NOMO-1 treated with dmso at 0.1 percent for 144 hours (cell line): ENCODE measurements at regions not wholly inside any gene's neighbourhood (a gene's known extent, or its start where the extent isn't known, plus 50 kb on each side); places are given as distances from the start of the nearest gene placed in this dataset.

ENCODE experiments used
- DNase-seq: peaks from one replicate; lab custom pipeline; 2025; ENCODE audit not compliant: unreplicated experiment; lab: John Stamatoyannopoulos, UW

- no peak for DNase-seq
Measured at GRCh38 chr1:60463786-60464185, 390.2 kb upstream of the C1orf87 start.

GRCh38 chr1:60463146-60463545 lies 389.6 kb upstream of the C1orf87 start:
- no peak for DNase-seq

- no peak for DNase-seq
Measured at GRCh38 chr1:60461925-60462595, 388.5 kb upstream of the C1orf87 start.

GRCh38 chr1:60458111-60458510 lies 384.5 kb upstream of the C1orf87 start:
- no peak for DNase-seq

GRCh38 chr1:60449876-60450275 lies 376.3 kb upstream of the C1orf87 start:
- DNase-seq = no peak

GRCh38 chr1:60448850-60449249 lies 375.3 kb upstream of the C1orf87 start:
- no peak for DNase-seq

GRCh38 chr1:60444680-60445079 lies 371.1 kb upstream of the C1orf87 start:
- DNase-seq = no peak

GRCh38 chr1:60436186-60436585 lies 362.6 kb upstream of the C1orf87 start:
- no peak for DNase-seq

GRCh38 chr1:60431593-60431992 lies 358.0 kb upstream of the C1orf87 start:
- DNase-seq = no peak

GRCh38 chr1:60430375-60430774 lies 356.8 kb upstream of the C1orf87 start:
- no peak for DNase-seq

GRCh38 chr1:60428127-60428526 lies 354.6 kb upstream of the C1orf87 start:
- no peak for DNase-seq

- no peak for DNase-seq
Measured at GRCh38 chr1:60427701-60428100, 354.1 kb upstream of the C1orf87 start.

- no peak for DNase-seq
Measured at GRCh38 chr1:60427194-60427593, 353.6 kb upstream of the C1orf87 start.

GRCh38 chr1:60425528-60425927 lies 352.0 kb upstream of the C1orf87 start:
- no peak for DNase-seq

GRCh38 chr1:60423146-60423780 lies 349.7 kb upstream of the C1orf87 start:
- no peak for DNase-seq

GRCh38 chr1:60421965-60422364 lies 348.4 kb upstream of the C1orf87 start:
- DNase-seq = no peak

GRCh38 chr1:60419023-60419422 lies 345.5 kb upstream of the C1orf87 start:
- no peak for DNase-seq

GRCh38 chr1:60415696-60416095 lies 342.1 kb upstream of the C1orf87 start:
- DNase-seq = no peak

GRCh38 chr1:60413091-60413490 lies 339.5 kb upstream of the C1orf87 start:
- DNase-seq = no peak

GRCh38 chr1:60411591-60411990 lies 338.0 kb upstream of the C1orf87 start:
- DNase-seq = no peak

- no peak for DNase-seq
Measured at GRCh38 chr1:60402816-60403215, 329.2 kb upstream of the C1orf87 start.

- no peak for DNase-seq
Measured at GRCh38 chr1:60402216-60402615, 328.6 kb upstream of the C1orf87 start.

GRCh38 chr1:60394436-60394835 lies 320.9 kb upstream of the C1orf87 start:
- DNase-seq = peak; percentile 71
